Erythroblast (primary cell): ENCODE measurements at regions not wholly inside any gene's neighbourhood (a gene's known extent, or its start where the extent isn't known, plus 50 kb on each side); places are given as distances from the start of the nearest gene placed in this dataset.

Experiments used
- GATA1 ChIP-seq: IDR thresholded peaks from 2 replicates; pipeline ENCODE4 v1.6.1; 2011; ENCODE audit warnings: low read depth, mild to moderate bottlenecking, control low read depth, low read length, moderate library complexity
- POLR2A ChIP-seq: IDR thresholded peaks from 2 replicates; pipeline ENCODE4 v1.6.1; 2011; ENCODE audit warnings: mild to moderate bottlenecking, low read length

GRCh38 chr6:154916857-154917256, 78.3 kb upstream of the TIAM2 start:
- TF ChIP-seq POLR2A (no peak), GATA1 (no peak)
